Spinal cord (tissue), 9 donors: ENCODE measurements at regions not wholly inside any gene's neighbourhood (a gene's known extent, or its start where the extent isn't known, plus 50 kb on each side); places are given as distances from the start of the nearest gene placed in this dataset.

Experiments
- DNase-seq, 6 donors: peaks; one replicate each; pipeline versions ENCODE4 v3.0.0 to v3.0.0-alpha.2; 2013 to 2015; ENCODE audit warnings: low spot score in 6 of 6, low read depth in 4 of 6
- H3K27ac ChIP-seq: one replicate; pipeline ENCODE4 v1.5.1; 2013; ENCODE audit warnings: low read depth, low read length, control low read depth
- H3K27me3 ChIP-seq: one replicate; pipeline ENCODE4 v1.6.1; 2013; ENCODE audit warnings: low read length; ENCODE audit not compliant: control insufficient read depth, insufficient read depth
- H3K36me3 ChIP-seq: one replicate; pipeline ENCODE4 v1.6.1; 2013; ENCODE audit warnings: low read length; ENCODE audit not compliant: control insufficient read depth, insufficient read depth
- H3K4me1 ChIP-seq: one replicate; pipeline ENCODE4 v1.6.1; 2013; ENCODE audit warnings: low read length; ENCODE audit not compliant: control insufficient read depth, insufficient read depth
- H3K4me3 ChIP-seq: one replicate; pipeline ENCODE4 v1.5.1; 2013; ENCODE audit warnings: low read depth, low read length, control low read depth
- H3K9me3 ChIP-seq: one replicate; pipeline ENCODE4 v1.6.1; 2013; ENCODE audit warnings: low read length; ENCODE audit not compliant: control insufficient read depth, insufficient read depth
- WGBS: methylation state at CpG from one replicate; pipeline ENCODE4 v1.1.5; 2013; ENCODE audit warnings: missing lambda C conversion rate; ENCODE audit not compliant: insufficient coverage; 5-methylcytosine and 5-hydroxymethylcytosine counted together
- donor health status: healthy.

GRCh38 chr22:49351761-49352227 is 475.9 kb downstream of the BRD1 start:
- H3K4me3 ChIP-seq, result no peak overlapping the region
- peak in 2 of 6 donors; percentile 49 to 55 for DNase-seq

GRCh38 chr22:49350441-49351121 is 477.1 kb downstream of the BRD1 start:
- DNase-seq, result no peak
- WGBS, result 80% methylated on average over 13 of the region's 18 CpGs
- Histone ChIP-seq H3K27me3 (peaks cover 3% of the 10 kb centered on the region), H3K27ac (no peak overlapping the region), H3K4me1 (peaks cover 48% of the 10 kb centered on the region), H3K9me3 (no peaks in the 10 kb centered on the region), H3K36me3 (no peaks in the 10 kb centered on the region), H3K4me3 (no peak overlapping the region)

More at GRCh38 chr22:49351761-49352227, 475.9 kb downstream of the BRD1 start:
- 60% methylated on average over 22 of the region's 22 CpGs for WGBS
- peaks cover 45% of the 10 kb centered on the region for H3K4me1 ChIP-seq
- H3K9me3 ChIP-seq, result no peaks in the 10 kb centered on the region
- no peaks in the 10 kb centered on the region for H3K36me3 ChIP-seq
- no peak overlapping the region for H3K27ac ChIP-seq
- H3K27me3 ChIP-seq, result peaks cover 3% of the 10 kb centered on the region

- 80% methylated on average over 13 of the region's 14 CpGs for WGBS
- H3K27ac ChIP-seq, result no peak overlapping the region
- no peak for DNase-seq
- H3K36me3 ChIP-seq, result no peaks in the 10 kb centered on the region
- H3K27me3 ChIP-seq, result peaks cover 3% of the 10 kb centered on the region
- H3K4me1 ChIP-seq, result peaks cover 50% of the 10 kb centered on the region
- no peak overlapping the region for H3K4me3 ChIP-seq
- no peaks in the 10 kb centered on the region for H3K9me3 ChIP-seq
Observed at GRCh38 chr22:49349841-49350381, 477.8 kb downstream of the BRD1 start.

- Histone ChIP-seq H3K4me1 (peaks cover 56% of the 10 kb centered on the region), H3K27ac (no peak overlapping the region), H3K9me3 (no peaks in the 10 kb centered on the region), H3K27me3 (peaks cover 3% of the 10 kb centered on the region), H3K4me3 (no peak overlapping the region), H3K36me3 (no peaks in the 10 kb centered on the region)
- WGBS, result 93% methylated on average over 16 of the region's 18 CpGs
- peak in 1 of 6 donors; percentile 28 for DNase-seq
Observed at GRCh38 chr22:49349181-49349835, 478.4 kb downstream of the BRD1 start.

- no peak overlapping the region for H3K27ac ChIP-seq
- WGBS, result 79% methylated on average over 12 of the region's 12 CpGs
- peaks cover 62% of the 10 kb centered on the region for H3K4me1 ChIP-seq
- H3K27me3 ChIP-seq, result peaks cover 3% of the 10 kb centered on the region
- no peak for DNase-seq
- H3K9me3 ChIP-seq, result no peaks in the 10 kb centered on the region
- no peaks in the 10 kb centered on the region for H3K36me3 ChIP-seq
- H3K4me3 ChIP-seq, result no peak overlapping the region
Observed at GRCh38 chr22:49348631-49349030, 479.0 kb downstream of the BRD1 start.

GRCh38 chr22:49347376-49347775 is 480.3 kb downstream of the BRD1 start:
- 73% methylated on average over 9 of the region's 9 CpGs for WGBS
- H3K36me3 ChIP-seq, result no peaks in the 10 kb centered on the region
- peaks cover 3% of the 10 kb centered on the region for H3K9me3 ChIP-seq
- no peaks in the 10 kb centered on the region for H3K27me3 ChIP-seq
- no peak for DNase-seq
- H3K4me1 ChIP-seq, result peaks cover 53% of the 10 kb centered on the region
- no peak overlapping the region for H3K27ac ChIP-seq
- no peak overlapping the region for H3K4me3 ChIP-seq

- peaks cover 44% of the 10 kb centered on the region for H3K4me1 ChIP-seq
- no peak overlapping the region for H3K4me3 ChIP-seq
- H3K27ac ChIP-seq, result no peak overlapping the region
- peaks cover 13% of the 10 kb centered on the region for H3K9me3 ChIP-seq
- no peak for DNase-seq
- WGBS, result 95% methylated on average over 14 of the region's 17 CpGs
- H3K36me3 ChIP-seq, result no peaks in the 10 kb centered on the region
- no peaks in the 10 kb centered on the region for H3K27me3 ChIP-seq
Observed at GRCh38 chr22:49345896-49346295, 481.8 kb downstream of the BRD1 start.

GRCh38 chr22:49344656-49345055 is 483.0 kb downstream of the BRD1 start:
- DNase-seq, result peak in 1 of 6 donors; percentile 45
- 42% methylated on average over 4 of the region's 7 CpGs for WGBS
- no peaks in the 10 kb centered on the region for H3K36me3 ChIP-seq

GRCh38 chr22:49344161-49344560 is 483.5 kb downstream of the BRD1 start:
- Histone ChIP-seq H3K27ac (no peak overlapping the region), H3K27me3 (no peaks in the 10 kb centered on the region), H3K36me3 (no peaks in the 10 kb centered on the region), H3K4me1 (peaks cover 29% of the 10 kb centered on the region), H3K9me3 (peaks cover 13% of the 10 kb centered on the region), H3K4me3 (no peak overlapping the region)
- peak in 2 of 6 donors; percentile 77 to 78 for DNase-seq
- WGBS, result 7% methylated on average over 2 of the region's 6 CpGs

More at GRCh38 chr22:49344656-49345055, 483.0 kb downstream of the BRD1 start:
- Histone ChIP-seq H3K4me1 (peaks cover 34% of the 10 kb centered on the region), H3K27ac (no peak overlapping the region), H3K9me3 (peaks cover 13% of the 10 kb centered on the region), H3K27me3 (no peaks in the 10 kb centered on the region), H3K4me3 (no peak overlapping the region)
